Effector memory CD4-positive, alpha-beta T cell (primary cell): ENCODE measurements at regions not wholly inside any gene's neighbourhood (a gene's known extent, or its start where the extent isn't known, plus 50 kb on each side); places are given as distances from the start of the nearest gene placed in this dataset.

Experiments used
- DNase-seq, 3 donors: peaks; one replicate each; pipeline ENCODE4 v3.0.0-alpha.2; 2020
- H3K27ac ChIP-seq: 2 replicates; pipeline ENCODE4 v1.7.0; 2013; ENCODE audit warnings: mild to moderate bottlenecking, low read length, moderate library complexity; ENCODE audit not compliant: insufficient read depth, poor library complexity, severe bottlenecking
- H3K27me3 ChIP-seq: replicated peaks from 2 replicates; pipeline ENCODE4 v1.7.0; 2013; ENCODE audit warnings: mild to moderate bottlenecking, low read length; ENCODE audit not compliant: insufficient read depth, control insufficient read depth, poor library complexity, severe bottlenecking
- H3K36me3 ChIP-seq: 2 replicates; pipeline ENCODE4 v1.7.0; 2013; ENCODE audit warnings: mild to moderate bottlenecking, low read length, moderate library complexity; ENCODE audit not compliant: control insufficient read depth, insufficient read depth
- H3K4me1 ChIP-seq: 2 replicates; pipeline ENCODE4 v1.7.0; 2013; ENCODE audit warnings: low read length, mild to moderate bottlenecking; ENCODE audit not compliant: control insufficient read depth, insufficient read depth, poor library complexity, severe bottlenecking
- H3K4me3 ChIP-seq: 2 replicates; pipeline ENCODE4 v1.7.0; 2013; ENCODE audit warnings: low read length, low read depth, mild to moderate bottlenecking; ENCODE audit not compliant: insufficient read depth, poor library complexity, severe bottlenecking
- H3K9me3 ChIP-seq: 2 replicates; pipeline ENCODE4 v1.7.0; 2013; ENCODE audit warnings: mild to moderate bottlenecking, low read length, moderate library complexity; ENCODE audit not compliant: control insufficient read depth

- Histone ChIP-seq H3K4me1 (no peaks in the 10 kb centered on the region), H3K36me3 (no peaks in the 10 kb centered on the region), H3K27me3 (no peaks in the 10 kb centered on the region), H3K9me3 (no peaks in the 10 kb centered on the region), H3K4me3 (no peak overlapping the region), H3K27ac (no peak overlapping the region)
- no peak for DNase-seq
Measured at GRCh38 chr15:87083201-87083600, 1003.5 kb downstream of the AGBL1 start.

- Histone ChIP-seq H3K27me3 (no peaks in the 10 kb centered on the region), H3K36me3 (no peaks in the 10 kb centered on the region), H3K9me3 (no peaks in the 10 kb centered on the region), H3K4me1 (no peaks in the 10 kb centered on the region), H3K4me3 (no peak overlapping the region), H3K27ac (no peak overlapping the region)
- no peak for DNase-seq
Measured at GRCh38 chr15:87082581-87082980, 1002.9 kb downstream of the AGBL1 start.

GRCh38 chr15:87080547-87080946 lies 1000.9 kb downstream of the AGBL1 start:
- Histone ChIP-seq H3K27ac (no peak overlapping the region), H3K36me3 (no peaks in the 10 kb centered on the region), H3K27me3 (no peaks in the 10 kb centered on the region), H3K4me1 (no peaks in the 10 kb centered on the region), H3K9me3 (no peaks in the 10 kb centered on the region), H3K4me3 (no peak overlapping the region)
- DNase-seq = no peak
